Type B pancreatic cell (in vitro differentiated cells): ENCODE measurements at regions not wholly inside any gene's neighbourhood (a gene's known extent, or its start where the extent isn't known, plus 50 kb on each side); places are given as distances from the start of the nearest gene placed in this dataset.

Experiments used
- DNase-seq: peaks from one replicate; pipeline ENCODE4 v3.0.0; 2021; ENCODE audit warnings: mixed read lengths; ENCODE audit not compliant: unreplicated experiment; ENCODE audit errors: extremely low spot score
- H3K27ac Mint-ChIP-seq: 2 replicates; pipeline ENCODE4 v1.8.0; 2021; ENCODE audit warnings: mild to moderate bottlenecking, mixed read lengths
- H3K27me3 Mint-ChIP-seq: 2 replicates; pipeline ENCODE4 v1.8.0; 2021; ENCODE audit warnings: mixed read lengths
- H3K36me3 Mint-ChIP-seq: 2 replicates; pipeline ENCODE4 v1.8.0; 2021; ENCODE audit warnings: mixed read lengths
- H3K4me1 Mint-ChIP-seq: one replicate; pipeline ENCODE4 v1.8.0; 2021; ENCODE audit warnings: mixed read lengths; ENCODE audit not compliant: unreplicated experiment
- H3K4me3 Mint-ChIP-seq: 2 replicates; pipeline ENCODE4 v1.8.0; 2021; ENCODE audit warnings: mild to moderate bottlenecking, mixed read lengths
- H3K9me3 Mint-ChIP-seq: 2 replicates; pipeline ENCODE4 v1.8.0; 2021; ENCODE audit warnings: mixed read lengths
- CTCF ChIP-seq: fragments of 200-600 bp; sonication (generic); conservative IDR thresholded peaks from 2 replicates; pipeline ENCODE4 v1.5.0; 2021; ENCODE audit warnings: antibody characterized with exemption, mild to moderate bottlenecking

- Mint-ChIP-seq H3K36me3 (no peaks in the 10 kb centered on the region), H3K4me1 (peaks cover 4% of the 10 kb centered on the region)
- no peak for TF ChIP-seq CTCF
Observed at GRCh38 chr1:37120279-37120678, 86.0 kb upstream of the GRIK3 start.

GRCh38 chr1:37123276-37124115 lies 89.2 kb upstream of the GRIK3 start:
- H3K27me3 Mint-ChIP-seq = peaks cover 26% of the 10 kb centered on the region
- no peak overlapping the region for H3K4me3 Mint-ChIP-seq
- H3K27ac Mint-ChIP-seq = no peak overlapping the region
- no peaks in the 10 kb centered on the region for H3K9me3 Mint-ChIP-seq
- DNase-seq = no peak
- H3K4me1 Mint-ChIP-seq = peaks cover 4% of the 10 kb centered on the region
- H3K36me3 Mint-ChIP-seq = no peaks in the 10 kb centered on the region
- TF ChIP-seq CTCF = no peak

More at GRCh38 chr1:37120279-37120678, 86.0 kb upstream of the GRIK3 start:
- Mint-ChIP-seq H3K27ac (no peak overlapping the region), H3K4me3 (no peak overlapping the region), H3K27me3 (peaks cover 27% of the 10 kb centered on the region), H3K9me3 (no peaks in the 10 kb centered on the region)
- DNase-seq = no peak

- no peaks in the 10 kb centered on the region for H3K36me3 Mint-ChIP-seq
- H3K27ac Mint-ChIP-seq = no peak overlapping the region
Observed at GRCh38 chr1:37124501-37124900, 90.2 kb upstream of the GRIK3 start.

GRCh38 chr1:37125295-37125694 lies 91.0 kb upstream of the GRIK3 start:
- no peaks in the 10 kb centered on the region for H3K9me3 Mint-ChIP-seq
- H3K4me3 Mint-ChIP-seq = no peak overlapping the region
- H3K27me3 Mint-ChIP-seq = peaks cover 30% of the 10 kb centered on the region
- DNase-seq = no peak
- TF ChIP-seq CTCF = no peak
- no peak overlapping the region for H3K27ac Mint-ChIP-seq
- no peaks in the 10 kb centered on the region for H3K36me3 Mint-ChIP-seq
- H3K4me1 Mint-ChIP-seq = no peaks in the 10 kb centered on the region

More at GRCh38 chr1:37124501-37124900, 90.2 kb upstream of the GRIK3 start:
- no peak for DNase-seq
- peaks cover 25% of the 10 kb centered on the region for H3K27me3 Mint-ChIP-seq
- H3K4me1 Mint-ChIP-seq = no peaks in the 10 kb centered on the region
- no peaks in the 10 kb centered on the region for H3K9me3 Mint-ChIP-seq
- H3K4me3 Mint-ChIP-seq = no peak overlapping the region
- no peak for TF ChIP-seq CTCF

- Mint-ChIP-seq H3K4me1 (no peaks in the 10 kb centered on the region), H3K9me3 (no peaks in the 10 kb centered on the region), H3K27me3 (peaks cover 43% of the 10 kb centered on the region), H3K27ac (no peak overlapping the region), H3K4me3 (no peak overlapping the region), H3K36me3 (no peaks in the 10 kb centered on the region)
- DNase-seq = no peak
- TF ChIP-seq CTCF = no peak
Observed at GRCh38 chr1:37127254-37127748, 93.0 kb upstream of the GRIK3 start.
